GM12875 (cell line): ENCODE measurements at regions not wholly inside any gene's neighbourhood (a gene's known extent, or its start where the extent isn't known, plus 50 kb on each side); places are given as distances from the start of the nearest gene placed in this dataset.

Experiments used
- H3K4me3 ChIP-seq: one replicate; pipeline ENCODE4 v1.5.1; 2011; ENCODE audit warnings: low read depth, low read length, control low read depth
- TF ChIP-seq, protein P1 (sequence below): IDR thresholded peaks from 2 replicates; pipeline ENCODE4 v1.5.1; 2011; ENCODE audit warnings: low read depth, mild to moderate bottlenecking, control low read depth, inconsistent platforms, low read length, moderate library complexity, borderline replicate concordance; ENCODE audit not compliant: insufficient read depth

DNA sequence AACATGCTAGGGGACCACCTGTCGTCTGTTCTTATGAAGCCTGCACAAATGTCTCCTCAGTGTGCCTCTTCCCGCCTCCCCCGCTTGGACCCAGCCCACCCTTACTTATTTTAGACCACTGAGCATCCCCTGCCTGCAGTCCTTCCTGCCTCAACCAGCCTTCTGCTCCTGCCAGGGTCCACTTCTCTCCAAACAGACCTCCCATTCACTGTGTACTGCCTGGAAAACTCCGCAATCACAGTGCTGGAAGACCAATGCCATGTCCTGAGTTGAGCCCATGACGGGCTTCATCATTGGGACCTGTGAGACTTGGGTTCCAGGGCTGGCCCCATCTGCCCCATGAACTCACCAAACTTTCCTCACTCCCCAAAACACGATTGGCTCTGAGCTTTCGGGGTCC, 309.4 kb downstream of the IRX1 start:
- TF ChIP-seq, protein P1, sequence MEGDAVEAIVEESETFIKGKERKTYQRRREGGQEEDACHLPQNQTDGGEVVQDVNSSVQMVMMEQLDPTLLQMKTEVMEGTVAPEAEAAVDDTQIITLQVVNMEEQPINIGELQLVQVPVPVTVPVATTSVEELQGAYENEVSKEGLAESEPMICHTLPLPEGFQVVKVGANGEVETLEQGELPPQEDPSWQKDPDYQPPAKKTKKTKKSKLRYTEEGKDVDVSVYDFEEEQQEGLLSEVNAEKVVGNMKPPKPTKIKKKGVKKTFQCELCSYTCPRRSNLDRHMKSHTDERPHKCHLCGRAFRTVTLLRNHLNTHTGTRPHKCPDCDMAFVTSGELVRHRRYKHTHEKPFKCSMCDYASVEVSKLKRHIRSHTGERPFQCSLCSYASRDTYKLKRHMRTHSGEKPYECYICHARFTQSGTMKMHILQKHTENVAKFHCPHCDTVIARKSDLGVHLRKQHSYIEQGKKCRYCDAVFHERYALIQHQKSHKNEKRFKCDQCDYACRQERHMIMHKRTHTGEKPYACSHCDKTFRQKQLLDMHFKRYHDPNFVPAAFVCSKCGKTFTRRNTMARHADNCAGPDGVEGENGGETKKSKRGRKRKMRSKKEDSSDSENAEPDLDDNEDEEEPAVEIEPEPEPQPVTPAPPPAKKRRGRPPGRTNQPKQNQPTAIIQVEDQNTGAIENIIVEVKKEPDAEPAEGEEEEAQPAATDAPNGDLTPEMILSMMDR = no peak

DNA sequence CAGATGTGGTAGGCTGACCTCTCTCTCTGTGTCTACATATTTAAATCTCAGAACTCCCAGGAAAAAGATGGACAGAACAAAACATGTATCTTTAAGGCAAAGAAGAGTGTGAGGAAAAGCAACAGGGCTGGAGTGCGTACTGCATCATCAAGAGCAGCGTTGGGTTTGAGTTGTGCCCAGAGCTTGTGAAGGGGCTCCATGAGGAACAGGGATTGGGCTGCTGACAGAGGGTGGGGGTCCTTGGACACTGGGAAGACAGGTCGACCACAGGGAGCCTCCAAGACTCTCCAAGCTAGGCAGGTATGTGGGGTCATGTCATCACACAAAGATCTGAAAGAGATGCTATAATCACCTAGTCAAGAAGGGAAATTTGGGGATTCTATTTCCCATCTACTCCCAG, 309.9 kb downstream of the IRX1 start:
- no peak overlapping the region for H3K4me3 ChIP-seq
- TF ChIP-seq, protein P1 = no peak

More for the DNA sequence above, 309.4 kb downstream of the IRX1 start:
- H3K4me3 ChIP-seq = no peak overlapping the region

DNA sequence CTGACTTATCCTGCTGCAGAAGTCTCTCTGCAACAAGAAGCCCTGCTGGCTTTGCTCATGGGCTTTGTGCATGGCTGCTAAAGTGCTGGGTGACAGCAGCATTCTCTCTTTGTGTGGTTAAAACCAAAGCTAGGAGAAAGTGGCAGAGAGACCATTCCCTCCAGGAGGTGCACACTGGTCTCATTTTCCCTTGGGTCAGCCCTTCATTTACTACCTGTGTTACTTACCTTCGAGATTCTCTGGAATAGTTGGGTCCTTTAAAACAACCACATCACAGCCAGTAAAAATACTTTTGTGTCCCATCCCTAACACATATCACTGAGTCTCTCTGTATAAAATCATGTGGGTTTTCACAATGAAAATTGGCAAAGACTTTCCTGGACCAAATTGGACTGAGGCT, 315.5 kb downstream of the IRX1 start:
- TF ChIP-seq, protein P1 = no peak
- H3K4me3 ChIP-seq = no peak overlapping the region

DNA sequence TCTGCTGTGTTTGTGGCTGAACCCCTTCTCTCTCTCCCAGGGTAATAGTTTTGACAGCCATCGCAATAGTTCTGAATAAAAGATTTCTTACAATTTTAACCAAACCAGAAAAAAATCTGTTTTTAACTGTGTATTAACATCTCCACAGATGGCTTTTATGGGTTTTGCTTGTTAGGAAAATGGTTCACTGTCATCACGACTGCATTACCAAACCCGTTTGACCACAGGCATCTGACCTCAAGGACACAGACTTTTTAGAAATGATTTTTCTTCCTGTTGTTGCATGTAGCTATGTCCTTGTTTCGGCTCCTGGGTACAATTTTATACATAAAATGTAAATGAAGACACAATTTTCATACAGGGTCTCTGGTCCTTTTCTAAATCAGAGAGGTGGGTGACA, 316.1 kb downstream of the IRX1 start:
- TF ChIP-seq, protein P1 = no peak
- H3K4me3 ChIP-seq = no peak overlapping the region

DNA sequence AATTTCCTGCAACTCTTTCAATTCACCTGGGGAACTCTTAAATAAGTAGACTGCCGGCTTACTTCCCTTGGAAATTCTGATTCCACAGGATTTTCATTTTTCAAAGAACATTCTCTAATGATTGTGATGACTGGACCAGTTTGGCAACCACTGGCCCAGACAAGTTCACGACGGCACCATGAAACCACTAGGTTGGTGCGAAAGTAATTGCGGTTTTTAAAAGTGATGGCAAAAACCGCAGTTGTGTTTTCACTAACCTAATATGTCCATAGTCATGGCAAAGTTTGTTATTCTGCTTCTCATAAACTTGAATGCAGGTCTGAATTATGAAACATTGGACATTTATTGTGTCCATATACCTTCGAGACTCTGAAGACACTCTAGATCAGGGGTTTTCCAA, 317.2 kb downstream of the IRX1 start:
- no peak overlapping the region for H3K4me3 ChIP-seq
- TF ChIP-seq, protein P1 = no peak

DNA sequence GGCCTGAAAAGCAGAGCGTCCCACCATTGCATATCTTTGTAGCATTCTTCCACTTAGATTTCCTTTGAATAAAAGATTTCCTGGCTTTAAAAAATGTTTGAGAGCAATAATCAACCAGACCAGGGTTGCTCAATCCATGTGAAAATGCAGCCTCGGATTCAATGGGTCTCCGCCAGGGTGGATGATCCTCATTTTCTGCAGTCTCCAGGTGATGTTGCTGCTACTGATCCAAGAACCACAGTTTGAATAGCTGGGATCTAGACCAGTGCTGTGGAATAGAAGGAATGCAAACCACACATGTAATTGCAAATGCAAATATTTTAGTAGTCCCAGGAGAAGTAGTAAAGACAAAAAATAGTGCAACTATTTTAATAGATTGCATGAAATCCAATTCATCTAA, 317.6 kb downstream of the IRX1 start:
- TF ChIP-seq, protein P1 = no peak
- no peak overlapping the region for H3K4me3 ChIP-seq

DNA sequence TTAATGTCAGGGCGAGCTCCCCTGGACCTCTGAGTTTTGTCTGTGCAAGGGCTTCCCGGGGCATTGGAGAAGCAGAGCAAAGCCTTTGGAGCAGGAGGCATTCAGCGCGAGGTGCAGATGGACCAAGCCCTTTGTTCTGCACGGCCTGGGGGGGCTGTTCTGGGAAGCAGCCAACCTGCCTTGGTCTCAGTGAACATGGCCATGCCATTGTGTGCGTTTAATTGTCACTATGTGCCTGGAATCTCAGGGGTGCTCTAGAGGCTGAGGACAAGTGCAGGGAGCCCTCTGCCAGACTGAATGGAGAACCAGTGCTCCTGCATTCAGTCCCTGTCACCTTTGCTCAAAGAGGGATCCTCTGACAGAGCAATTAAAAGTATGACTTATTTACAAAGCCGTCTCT, 329.4 kb downstream of the IRX1 start:
- H3K4me3 ChIP-seq = no peak overlapping the region
- TF ChIP-seq, protein P1 = no peak
